ENCODE measurements at regions not wholly inside any gene's neighbourhood (a gene's known extent, or its start where the extent isn't known, plus 50 kb on each side); places are given as distances from the start of the nearest gene placed in this dataset.

- TF ChIP-seq CTCF (IDR thresholded peaks at IDR 0.05) (no peak), ZFX (IDR thresholded peaks at IDR 0.05; ENCODE audit: borderline replicate concordance) (no peak)
Observed at GRCh38 chr2:82993609-82994008, 1465.5 kb downstream of the SUCLG1 start.

Measured in 22Rv1 (cell line).